Cardiac fibroblast (primary cell): ENCODE measurements at regions not wholly inside any gene's neighbourhood (a gene's known extent, or its start where the extent isn't known, plus 50 kb on each side); places are given as distances from the start of the nearest gene placed in this dataset.

Source experiments
- DNase-seq, 2 donors: peaks; one replicate each; pipeline versions ENCODE4 v3.0.0 to v3.0.0-alpha.2; 2010; ENCODE audit warnings: low read depth in 2 of 2
- H3K4me3 ChIP-seq, 2 donors: replicated peaks in 1 of 2; 1 replicate in 1 of 2; 2 replicates in 1 of 2; pipeline ENCODE4 v1.5.1; 2011; ENCODE audit warnings: low read depth in 2 of 2, low read length in 2 of 2, mild to moderate bottlenecking in 2 of 2, moderate library complexity in 1 of 2
- TF ChIP-seq, protein P1 (sequence below): IDR thresholded peaks from one replicate; pipeline ENCODE4 v1.5.1; 2011; ENCODE audit warnings: low read depth, mild to moderate bottlenecking, low read length, inconsistent platforms

- peak in 1 of 2 donors; percentile 60 for DNase-seq
- H3K4me3 ChIP-seq, result no peak overlapping the region
- TF ChIP-seq, protein P1, sequence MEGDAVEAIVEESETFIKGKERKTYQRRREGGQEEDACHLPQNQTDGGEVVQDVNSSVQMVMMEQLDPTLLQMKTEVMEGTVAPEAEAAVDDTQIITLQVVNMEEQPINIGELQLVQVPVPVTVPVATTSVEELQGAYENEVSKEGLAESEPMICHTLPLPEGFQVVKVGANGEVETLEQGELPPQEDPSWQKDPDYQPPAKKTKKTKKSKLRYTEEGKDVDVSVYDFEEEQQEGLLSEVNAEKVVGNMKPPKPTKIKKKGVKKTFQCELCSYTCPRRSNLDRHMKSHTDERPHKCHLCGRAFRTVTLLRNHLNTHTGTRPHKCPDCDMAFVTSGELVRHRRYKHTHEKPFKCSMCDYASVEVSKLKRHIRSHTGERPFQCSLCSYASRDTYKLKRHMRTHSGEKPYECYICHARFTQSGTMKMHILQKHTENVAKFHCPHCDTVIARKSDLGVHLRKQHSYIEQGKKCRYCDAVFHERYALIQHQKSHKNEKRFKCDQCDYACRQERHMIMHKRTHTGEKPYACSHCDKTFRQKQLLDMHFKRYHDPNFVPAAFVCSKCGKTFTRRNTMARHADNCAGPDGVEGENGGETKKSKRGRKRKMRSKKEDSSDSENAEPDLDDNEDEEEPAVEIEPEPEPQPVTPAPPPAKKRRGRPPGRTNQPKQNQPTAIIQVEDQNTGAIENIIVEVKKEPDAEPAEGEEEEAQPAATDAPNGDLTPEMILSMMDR, result no peak
Observed at GRCh38 chr5:58274191-58274590, 185.7 kb downstream of the PLK2 start.

GRCh38 chr5:58273711-58274110 is 186.2 kb downstream of the PLK2 start:
- peak in 1 of 2 donors; percentile 15 for DNase-seq
- no peak overlapping the region for H3K4me3 ChIP-seq
- TF ChIP-seq, protein P1, result no peak

DNA sequence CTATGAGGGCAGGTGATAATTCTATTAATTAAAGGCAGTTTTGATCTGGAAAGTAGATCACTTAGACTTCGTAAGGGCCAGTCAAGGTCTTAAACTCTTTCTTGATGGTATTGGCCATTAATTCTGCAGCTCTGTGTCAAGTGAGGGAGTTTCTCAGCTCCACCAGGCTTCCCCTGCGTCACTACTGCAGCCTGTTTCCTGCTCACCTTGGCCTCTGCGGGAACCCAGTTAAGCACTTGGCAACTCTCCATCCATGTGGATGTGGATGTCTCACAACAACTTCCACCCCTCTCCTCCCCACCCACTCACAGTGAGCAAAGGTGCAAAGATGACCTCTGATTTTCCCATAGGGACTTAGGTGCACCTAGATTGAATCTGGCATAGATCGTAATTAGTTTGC is 191.6 kb downstream of the PLK2 start:
- TF ChIP-seq, protein P1, result no peak
- H3K4me3 ChIP-seq, result no peak overlapping the region
- DNase-seq, result no peak

GRCh38 chr5:58266402-58266801 is 193.5 kb downstream of the PLK2 start:
- H3K4me3 ChIP-seq, result no peak overlapping the region
- DNase-seq, result peak; percentile 32 to 56
- TF ChIP-seq, protein P1, result no peak

DNA sequence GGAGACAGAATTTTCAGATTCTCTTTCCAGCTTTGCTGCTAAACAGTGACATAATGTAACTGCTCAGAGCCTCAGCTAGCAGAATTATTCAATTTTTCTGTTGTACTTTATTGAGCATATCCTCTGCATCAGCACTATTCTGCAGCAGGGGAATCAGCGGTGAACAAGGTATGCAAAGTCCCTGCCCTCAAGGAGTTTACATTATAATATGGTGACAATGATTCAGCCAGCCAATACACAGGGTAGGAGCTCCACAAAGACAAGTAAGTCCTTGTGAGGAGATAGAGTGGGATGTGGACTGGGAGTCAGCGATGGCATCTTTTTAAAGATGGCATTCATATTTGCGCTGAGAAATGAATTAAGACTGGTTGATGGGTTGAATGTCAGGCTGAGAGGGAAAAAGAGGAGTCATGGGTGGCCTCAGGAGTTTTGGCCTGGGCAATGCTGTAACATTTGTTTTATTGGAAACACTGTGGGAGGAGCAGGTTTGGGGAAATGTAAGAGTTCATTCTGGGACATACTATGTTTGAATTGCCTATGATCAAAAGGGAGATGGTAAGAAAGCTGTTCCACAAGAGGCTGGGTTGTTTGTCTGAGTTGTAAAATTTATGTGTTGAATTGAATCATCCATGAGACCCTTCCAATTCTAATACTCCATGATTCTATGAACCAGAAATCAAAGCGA is 194.5 kb downstream of the PLK2 start:
- no peak overlapping the region for H3K4me3 ChIP-seq
- no peak for DNase-seq
- TF ChIP-seq, protein P1, result no peak

- peak in 1 of 2 donors; percentile 31 for DNase-seq
- TF ChIP-seq, protein P1, result no peak
- no peak overlapping the region for H3K4me3 ChIP-seq
Observed at GRCh38 chr5:58264276-58264675, 195.6 kb downstream of the PLK2 start.

DNA sequence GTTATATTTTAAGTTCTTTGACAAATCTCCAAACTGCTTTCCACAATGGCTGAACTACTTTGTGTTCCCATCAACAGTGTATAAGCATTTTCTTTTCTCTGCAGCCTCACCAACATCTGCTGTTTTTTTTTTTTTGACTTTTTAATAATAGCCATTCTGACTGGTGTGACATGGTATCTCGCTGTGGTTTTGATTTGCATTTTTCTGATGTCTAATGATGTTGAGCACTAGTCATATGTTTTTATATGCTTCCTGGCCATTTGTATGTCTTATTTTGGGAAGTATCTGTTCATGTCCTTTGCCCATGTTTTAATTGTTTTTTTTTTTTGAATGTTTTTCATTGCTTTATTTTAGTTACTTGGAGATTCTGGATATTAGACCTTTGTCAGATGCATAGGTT is 196.6 kb downstream of the PLK2 start:
- no peak for DNase-seq
- H3K4me3 ChIP-seq, result no peak overlapping the region
- TF ChIP-seq, protein P1, result no peak
